Glutamatergic neuron (in vitro differentiated cells): ENCODE measurements at regions not wholly inside any gene's neighbourhood (a gene's known extent, or its start where the extent isn't known, plus 50 kb on each side); places are given as distances from the start of the nearest gene placed in this dataset.

ENCODE experiments used
- DNase-seq: peaks from one replicate; pipeline ENCODE4 v3.0.0; 2022
- H3K27ac Mint-ChIP-seq: one replicate; pipeline ENCODE4 v1.8.0; 2020; ENCODE audit warnings: mild to moderate bottlenecking, mixed read lengths, inconsistent platforms; ENCODE audit not compliant: unreplicated experiment
- H3K27me3 Mint-ChIP-seq: one replicate; pipeline ENCODE4 v1.8.0; 2020; ENCODE audit warnings: mild to moderate bottlenecking, moderate library complexity, mixed read lengths, inconsistent platforms; ENCODE audit not compliant: unreplicated experiment
- H3K36me3 Mint-ChIP-seq: one replicate; pipeline ENCODE4 v1.8.0; 2020; ENCODE audit warnings: mild to moderate bottlenecking, mixed read lengths, inconsistent platforms; ENCODE audit not compliant: unreplicated experiment
- H3K4me1 Mint-ChIP-seq: one replicate; pipeline ENCODE4 v1.8.0; 2020; ENCODE audit warnings: mild to moderate bottlenecking, low read depth, mixed read lengths, inconsistent platforms; ENCODE audit not compliant: unreplicated experiment
- H3K4me3 Mint-ChIP-seq: one replicate; pipeline ENCODE4 v1.8.0; 2020; ENCODE audit warnings: mild to moderate bottlenecking, mixed read lengths, inconsistent platforms; ENCODE audit not compliant: unreplicated experiment
- H3K9me3 Mint-ChIP-seq: one replicate; pipeline ENCODE4 v1.8.0; 2020; ENCODE audit warnings: mild to moderate bottlenecking, moderate library complexity, mixed read lengths, inconsistent platforms; ENCODE audit not compliant: unreplicated experiment
- CTCF ChIP-seq: fragments of 200-600 bp; sonication (generic); IDR thresholded peaks from one replicate; pipeline ENCODE4 v1.5.0; 2021; ENCODE audit not compliant: partially characterized antibody, unreplicated experiment

- TF ChIP-seq CTCF: no peak
- H3K4me3 Mint-ChIP-seq: no peak overlapping the region
- no peaks in the 10 kb centered on the region for H3K36me3 Mint-ChIP-seq
- DNase-seq: no peak
- H3K27ac Mint-ChIP-seq: no peak overlapping the region
- H3K4me1 Mint-ChIP-seq: no peaks in the 10 kb centered on the region
- H3K9me3 Mint-ChIP-seq: no peaks in the 10 kb centered on the region
- H3K27me3 Mint-ChIP-seq: no peaks in the 10 kb centered on the region
These were observed 332.7 kb upstream of the SMIM21 start for GRCh38 chr18:75760208-75760607.

- Mint-ChIP-seq H3K27ac (no peak overlapping the region), H3K9me3 (no peaks in the 10 kb centered on the region), H3K4me3 (no peak overlapping the region), H3K27me3 (no peaks in the 10 kb centered on the region), H3K36me3 (no peaks in the 10 kb centered on the region), H3K4me1 (no peaks in the 10 kb centered on the region)
- TF ChIP-seq CTCF: no peak
- no peak for DNase-seq
These were observed 330.4 kb upstream of the SMIM21 start for GRCh38 chr18:75757951-75758350.

- Mint-ChIP-seq H3K4me3 (no peak overlapping the region), H3K4me1 (no peaks in the 10 kb centered on the region), H3K36me3 (no peaks in the 10 kb centered on the region), H3K9me3 (no peaks in the 10 kb centered on the region), H3K27me3 (peaks cover 2% of the 10 kb centered on the region), H3K27ac (no peak overlapping the region)
- no peak for TF ChIP-seq CTCF
- no peak for DNase-seq
These were observed 326.9 kb upstream of the SMIM21 start for GRCh38 chr18:75754433-75754832.

- H3K4me1 Mint-ChIP-seq: no peaks in the 10 kb centered on the region
- H3K4me3 Mint-ChIP-seq: no peak overlapping the region
These were observed 326.2 kb upstream of the SMIM21 start for GRCh38 chr18:75753753-75754152.

GRCh38 chr18:75752740-75753263 lies 325.3 kb upstream of the SMIM21 start:
- DNase-seq: no peak
- H3K27me3 Mint-ChIP-seq: peaks cover 2% of the 10 kb centered on the region
- no peak overlapping the region for H3K4me3 Mint-ChIP-seq
- no peaks in the 10 kb centered on the region for H3K4me1 Mint-ChIP-seq
- TF ChIP-seq CTCF: no peak
- no peak overlapping the region for H3K27ac Mint-ChIP-seq
- no peaks in the 10 kb centered on the region for H3K36me3 Mint-ChIP-seq
- H3K9me3 Mint-ChIP-seq: no peaks in the 10 kb centered on the region

More at GRCh38 chr18:75753753-75754152, 326.2 kb upstream of the SMIM21 start:
- Mint-ChIP-seq H3K36me3 (no peaks in the 10 kb centered on the region), H3K9me3 (no peaks in the 10 kb centered on the region), H3K27ac (no peak overlapping the region), H3K27me3 (peaks cover 2% of the 10 kb centered on the region)
- DNase-seq: no peak
- TF ChIP-seq CTCF: no peak
